Fibroblast of lung (primary cell): ENCODE measurements at regions not wholly inside any gene's neighbourhood (a gene's known extent, or its start where the extent isn't known, plus 50 kb on each side); places are given as distances from the start of the nearest gene placed in this dataset.

Experiments
- DNase-seq, 2 donors: peaks; one replicate each; pipeline versions ENCODE4 v3.0.0 to v3.0.0-alpha.2; 2010; ENCODE audit warnings: low read depth in 2 of 2
- H2AFZ ChIP-seq: 2 replicates; pipeline ENCODE4 v1.5.1; 2012; ENCODE audit warnings: low read length, control low read depth, inconsistent platforms
- H3K27ac ChIP-seq: 2 replicates; pipeline ENCODE4 v1.5.1; 2011; ENCODE audit warnings: low read length, control low read depth; ENCODE audit not compliant: insufficient read depth
- H3K27me3 ChIP-seq: 2 replicates; pipeline ENCODE4 v1.5.1; 2011; ENCODE audit warnings: mild to moderate bottlenecking, low read length; ENCODE audit not compliant: control insufficient read depth, insufficient read depth
- H3K36me3 ChIP-seq: 2 replicates; pipeline ENCODE4 v1.5.1; 2011; ENCODE audit warnings: low read length; ENCODE audit not compliant: control insufficient read depth, insufficient read depth
- H3K4me1 ChIP-seq: 2 replicates; pipeline ENCODE4 v1.5.1; 2011; ENCODE audit warnings: low read length; ENCODE audit not compliant: control insufficient read depth, insufficient read depth; ENCODE audit errors: extremely low read depth
- H3K4me2 ChIP-seq: 2 replicates; pipeline ENCODE4 v1.5.1; 2011; ENCODE audit warnings: low read length, control low read depth; ENCODE audit not compliant: insufficient read depth; ENCODE audit errors: extremely low read depth
- H3K4me3 ChIP-seq, 4 experiments: fragments of 200-600 bp in 1 of 4; sonication (generic) in 1 of 4; replicated peaks in 1 of 4; 2 replicates each; pipeline ENCODE4 v1.5.1; 2011 to 2016; ENCODE audit warnings: low read length in 4 of 4, low read depth in 3 of 4, mild to moderate bottlenecking in 3 of 4, control low read depth in 2 of 4, inconsistent platforms in 1 of 4, mixed read lengths in 1 of 4; ENCODE audit not compliant: insufficient read depth in 1 of 4; ENCODE audit errors: control extremely low read depth in 1 of 4
- H3K79me2 ChIP-seq: 2 replicates; pipeline ENCODE4 v1.5.1; 2012; ENCODE audit warnings: mild to moderate bottlenecking, low read length, inconsistent platforms; ENCODE audit not compliant: control insufficient read depth, insufficient read depth
- H3K9ac ChIP-seq: 2 replicates; pipeline ENCODE4 v1.5.1; 2011; ENCODE audit warnings: mild to moderate bottlenecking, low read length, control low read depth; ENCODE audit not compliant: insufficient read depth
- H3K9me3 ChIP-seq: 2 replicates; pipeline ENCODE4 v1.5.1; 2012; ENCODE audit warnings: low read depth, low read length; ENCODE audit not compliant: control insufficient read depth, insufficient read depth
- H4K20me1 ChIP-seq: 2 replicates; pipeline ENCODE4 v1.5.1; 2011; ENCODE audit warnings: low read length; ENCODE audit not compliant: control insufficient read depth, insufficient read depth; ENCODE audit errors: extremely low read depth
- CTCF ChIP-seq, 2 donors: IDR thresholded peaks in 1 of 2; conservative IDR thresholded peaks in 1 of 2; 1 replicate in 1 of 2; 2 replicates in 1 of 2; pipeline ENCODE4 v1.5.1; 2011 to 2012; ENCODE audit warnings: low read length in 2 of 2, control low read depth in 1 of 2, inconsistent platforms in 1 of 2, low read depth in 1 of 2, mild to moderate bottlenecking in 1 of 2
- EZH2 ChIP-seq: IDR thresholded peaks from 2 replicates; pipeline ENCODE4 v1.5.1; 2012; ENCODE audit warnings: low read length, control low read depth, mild to moderate bottlenecking; ENCODE audit errors: missing control alignments

- H3K27me3 ChIP-seq: no peaks in the 10 kb centered on the region
- TF ChIP-seq EZH2: no peak
- no peak for TF ChIP-seq CTCF (conservative IDR thresholded peaks at IDR 0.05 in 1 of 2, IDR thresholded peaks at IDR 0.05 in 1 of 2; ENCODE audit: low read depth in 1 of 2, low read length in 2 of 2)
- no peaks in the 10 kb centered on the region for H3K9me3 ChIP-seq
Measured at GRCh38 chr19:28618504-28618903, 594.4 kb downstream of the UQCRFS1 start.

DNA sequence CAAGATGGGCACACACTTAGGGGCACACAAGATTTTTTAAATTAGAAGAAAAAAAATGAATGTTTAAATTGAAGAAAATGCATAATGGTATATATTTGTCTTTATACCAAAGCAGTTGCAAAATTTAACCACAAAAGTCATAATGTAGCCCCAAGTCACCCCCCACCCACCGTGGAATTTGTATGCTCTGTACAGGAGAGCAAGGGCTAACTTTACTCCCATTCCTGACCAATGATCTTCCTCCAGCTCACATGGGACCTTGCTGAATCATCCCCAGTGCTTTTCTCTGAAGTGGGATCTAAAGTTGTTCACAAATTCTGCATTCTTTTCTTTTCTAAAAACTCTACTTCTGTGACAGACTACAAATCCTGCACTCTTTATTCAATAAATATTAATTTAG, 597.0 kb downstream of the UQCRFS1 start:
- no peaks in the 10 kb centered on the region for H4K20me1 ChIP-seq
- no peak overlapping the region for H3K4me2 ChIP-seq
- H3K79me2 ChIP-seq: no peaks in the 10 kb centered on the region
- H2AFZ ChIP-seq: no peak overlapping the region
- H3K9me3 ChIP-seq: no peaks in the 10 kb centered on the region
- DNase-seq: no peak
- no peaks in the 10 kb centered on the region for H3K27me3 ChIP-seq
- no peak overlapping the region for H3K9ac ChIP-seq
- H3K4me3 ChIP-seq: no peak overlapping the region
- no peaks in the 10 kb centered on the region for H3K4me1 ChIP-seq
- TF ChIP-seq EZH2 (no peak), CTCF (conservative IDR thresholded peaks at IDR 0.05 in 1 of 2, IDR thresholded peaks at IDR 0.05 in 1 of 2; ENCODE audit: low read depth in 1 of 2, low read length in 2 of 2) (no peak)
- H3K27ac ChIP-seq: no peak overlapping the region
- no peaks in the 10 kb centered on the region for H3K36me3 ChIP-seq

More at GRCh38 chr19:28618504-28618903, 594.4 kb downstream of the UQCRFS1 start:
- H2AFZ ChIP-seq: no peak overlapping the region
- H3K36me3 ChIP-seq: no peaks in the 10 kb centered on the region
- H3K9ac ChIP-seq: no peak overlapping the region
- H3K79me2 ChIP-seq: no peaks in the 10 kb centered on the region
- H4K20me1 ChIP-seq: no peaks in the 10 kb centered on the region
- H3K27ac ChIP-seq: no peak overlapping the region
- H3K4me1 ChIP-seq: no peaks in the 10 kb centered on the region
- H3K4me3 ChIP-seq: no peak overlapping the region
- no peak overlapping the region for H3K4me2 ChIP-seq
- no peak for DNase-seq

DNA sequence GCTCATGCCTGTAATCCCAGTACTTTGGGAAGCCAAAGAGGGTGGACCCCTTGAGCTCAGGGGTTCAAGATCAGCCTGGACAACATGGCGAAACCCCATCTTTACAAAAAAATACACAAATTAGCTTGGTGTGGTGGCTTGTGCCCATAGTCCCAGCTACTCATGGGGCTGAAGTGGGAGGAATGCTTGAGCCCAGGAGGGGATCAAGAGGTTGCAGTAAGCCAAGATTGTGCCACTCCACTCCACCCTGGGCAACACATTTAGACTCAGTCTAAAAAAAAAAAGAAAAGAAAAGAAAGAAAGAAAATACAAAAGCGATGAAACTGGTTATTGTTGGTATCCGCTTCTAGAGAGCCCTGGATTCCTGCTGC, 597.4 kb downstream of the UQCRFS1 start:
- H3K4me2 ChIP-seq: no peak overlapping the region
- no peaks in the 10 kb centered on the region for H3K36me3 ChIP-seq
- no peaks in the 10 kb centered on the region for H3K4me1 ChIP-seq
- DNase-seq: no peak
- no peaks in the 10 kb centered on the region for H3K79me2 ChIP-seq
- H3K9me3 ChIP-seq: no peaks in the 10 kb centered on the region
- no peak overlapping the region for H3K9ac ChIP-seq
- H3K4me3 ChIP-seq: no peak overlapping the region
- TF ChIP-seq CTCF (conservative IDR thresholded peaks at IDR 0.05 in 1 of 2, IDR thresholded peaks at IDR 0.05 in 1 of 2; ENCODE audit: low read depth in 1 of 2, low read length in 2 of 2) (no peak), EZH2 (no peak)
- no peaks in the 10 kb centered on the region for H4K20me1 ChIP-seq
- no peaks in the 10 kb centered on the region for H3K27me3 ChIP-seq
- no peak overlapping the region for H3K27ac ChIP-seq
- no peak overlapping the region for H2AFZ ChIP-seq
